Caco-2 (cell line): ENCODE measurements at regions not wholly inside any gene's neighbourhood (a gene's known extent, or its start where the extent isn't known, plus 50 kb on each side); places are given as distances from the start of the nearest gene placed in this dataset.
"Not testable (repeated sequence)": the region's sequence is repeated elsewhere in the genome, so short reads cannot be mapped to it uniquely, and the experiment has no call there.

Source experiments
- BruUV-seq: library from RNA; stranded (reverse); fragments of 400-500 nt; replicated peaks from 2 replicates; lab custom pipeline; 2021; lab: Mats Ljungman, UMichigan
- CTCF ChIA-PET: fragments of 300-600 bp; sonication (Branson Sonifier 250); formaldehyde crosslinking; loops from one replicate; lab custom pipeline; 2022; ENCODE audit warnings: antibody characterized with exemption; lab: Charles Lee
- POLR2A ChIA-PET: fragments of 300-600 bp; sonication (Branson Sonifier 250); formaldehyde crosslinking; loops from one replicate; lab custom pipeline; 2022; ENCODE audit warnings: antibody characterized with exemption; lab: Charles Lee
- DNase-seq, 2 experiments: peaks; one replicate each; pipeline versions ENCODE4 v3.0.0 to v3.0.0-alpha.2; 2020 to 2022
- H3K27me3 ChIP-seq: replicated peaks from 2 replicates; pipeline ENCODE4 v1.6.0; 2011; ENCODE audit warnings: low read length; ENCODE audit not compliant: control insufficient read depth, insufficient read depth
- H3K36me3 ChIP-seq: 2 replicates; pipeline ENCODE4 v1.5.1; 2011; ENCODE audit warnings: low read length; ENCODE audit not compliant: control insufficient read depth, insufficient read depth
- H3K4me1 ChIP-seq: fragments of 250-450 bp; sonication (Bioruptor Pico); 2 replicates; pipeline ENCODE4 v1.5.1; 2020; ENCODE audit warnings: mild to moderate bottlenecking
- H3K4me3 ChIP-seq: 2 replicates; pipeline ENCODE4 v1.5.1; 2011; ENCODE audit warnings: low read depth, mild to moderate bottlenecking, control low read depth, low read length
- H3K9me3 ChIP-seq: fragments of 250-450 bp; sonication (Bioruptor Pico); 2 replicates; pipeline ENCODE4 v1.5.1; 2020; ENCODE audit warnings: mild to moderate bottlenecking, moderate library complexity
- H3K27ac Mint-ChIP-seq: one replicate; pipeline ENCODE4 v1.8.0; 2022; ENCODE audit warnings: mixed read lengths; ENCODE audit not compliant: unreplicated experiment
- H3K27me3 Mint-ChIP-seq: one replicate; pipeline ENCODE4 v1.8.0; 2022; ENCODE audit warnings: mixed read lengths; ENCODE audit not compliant: insufficient read depth, unreplicated experiment
- H3K36me3 Mint-ChIP-seq: one replicate; pipeline ENCODE4 v1.8.0; 2022; ENCODE audit warnings: mild to moderate bottlenecking, mixed read lengths; ENCODE audit not compliant: insufficient read depth, unreplicated experiment
- H3K4me1 Mint-ChIP-seq: one replicate; pipeline ENCODE4 v1.8.0; 2022; ENCODE audit warnings: low read depth, mixed read lengths; ENCODE audit not compliant: unreplicated experiment
- H3K4me3 Mint-ChIP-seq: one replicate; pipeline ENCODE4 v1.8.0; 2022; ENCODE audit warnings: mild to moderate bottlenecking, moderate library complexity, mixed read lengths; ENCODE audit not compliant: unreplicated experiment
- H3K9me3 Mint-ChIP-seq: one replicate; pipeline ENCODE4 v1.8.0; 2022; ENCODE audit warnings: mixed read lengths; ENCODE audit not compliant: unreplicated experiment
- intact Hi-C: fragments of 100-400 bp; cut with micrococcal nuclease; formaldehyde crosslinking; loops from one replicate; pipeline ENCODE4 v1.10.0; 2022; ENCODE audit not compliant: unreplicated experiment

DNA sequence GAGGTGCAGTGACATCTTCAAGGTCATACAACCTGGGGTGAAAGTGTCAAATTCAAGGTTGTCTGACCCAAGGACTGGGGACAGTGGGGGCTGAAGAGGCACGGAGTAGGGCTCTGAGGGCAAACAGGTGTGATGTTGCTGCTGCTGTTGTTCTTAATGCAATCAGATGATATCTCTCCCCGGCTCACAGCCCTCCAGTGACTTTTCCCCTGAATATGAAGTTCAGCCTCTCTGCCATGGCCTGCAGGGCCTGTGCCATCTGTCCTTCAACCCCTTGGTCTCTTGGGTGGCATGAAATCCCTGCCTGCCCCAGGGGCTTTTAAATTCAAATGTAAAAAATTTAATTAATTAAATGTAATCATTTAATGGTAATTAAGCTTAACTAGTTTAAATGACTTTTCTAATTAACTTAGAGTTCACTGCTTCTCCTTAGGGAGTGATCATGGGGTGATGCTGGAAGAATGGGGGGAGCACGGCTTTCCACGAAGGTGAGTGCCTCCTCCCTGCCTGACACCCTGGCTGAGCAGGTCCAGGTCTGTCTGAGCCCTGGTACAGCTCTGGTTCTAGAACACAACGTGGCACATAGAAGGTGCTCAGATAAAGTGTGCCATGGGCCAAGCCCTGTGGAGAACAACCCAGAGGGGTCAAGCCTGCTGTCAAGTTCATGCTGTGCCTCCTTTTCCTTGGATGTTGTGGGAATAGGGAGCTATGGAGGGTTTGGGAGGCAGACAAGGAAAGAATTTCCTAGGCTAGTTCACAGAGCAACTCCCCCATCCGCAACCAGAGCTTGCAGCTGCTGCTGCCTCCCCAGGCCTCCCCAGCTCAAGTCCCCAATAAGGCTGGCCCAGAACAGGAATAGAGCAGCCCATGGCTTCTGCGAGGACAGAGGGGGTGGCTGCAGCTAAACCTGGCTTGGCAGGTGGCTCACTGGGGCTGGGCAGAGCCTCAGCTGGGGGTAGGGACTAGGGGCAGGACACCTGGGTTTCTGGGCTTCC is 75.1 kb downstream of the KCNJ18 start:
- H3K27me3 Mint-ChIP-seq, H3K36me3 ChIP-seq, H3K4me1 Mint-ChIP-seq, H3K36me3 Mint-ChIP-seq, H3K27ac Mint-ChIP-seq, H3K9me3 ChIP-seq, H3K4me3 ChIP-seq, DNase-seq, H3K27me3 ChIP-seq, H3K9me3 Mint-ChIP-seq, POLR2A ChIA-PET, CTCF ChIA-PET, H3K4me3 Mint-ChIP-seq, intact Hi-C loops, BruUV-seq, H3K4me1 ChIP-seq: not testable (repeated sequence)

GRCh38 chr17:21768244-21768643 is 75.9 kb downstream of the KCNJ18 start:
- H3K36me3 Mint-ChIP-seq, intact Hi-C loops, H3K4me3 Mint-ChIP-seq, H3K27me3 ChIP-seq, H3K27ac Mint-ChIP-seq, H3K36me3 ChIP-seq, H3K9me3 Mint-ChIP-seq, H3K27me3 Mint-ChIP-seq, H3K4me1 ChIP-seq, CTCF ChIA-PET, POLR2A ChIA-PET, DNase-seq, H3K9me3 ChIP-seq, H3K4me3 ChIP-seq, BruUV-seq, H3K4me1 Mint-ChIP-seq: not testable (repeated sequence)

DNA sequence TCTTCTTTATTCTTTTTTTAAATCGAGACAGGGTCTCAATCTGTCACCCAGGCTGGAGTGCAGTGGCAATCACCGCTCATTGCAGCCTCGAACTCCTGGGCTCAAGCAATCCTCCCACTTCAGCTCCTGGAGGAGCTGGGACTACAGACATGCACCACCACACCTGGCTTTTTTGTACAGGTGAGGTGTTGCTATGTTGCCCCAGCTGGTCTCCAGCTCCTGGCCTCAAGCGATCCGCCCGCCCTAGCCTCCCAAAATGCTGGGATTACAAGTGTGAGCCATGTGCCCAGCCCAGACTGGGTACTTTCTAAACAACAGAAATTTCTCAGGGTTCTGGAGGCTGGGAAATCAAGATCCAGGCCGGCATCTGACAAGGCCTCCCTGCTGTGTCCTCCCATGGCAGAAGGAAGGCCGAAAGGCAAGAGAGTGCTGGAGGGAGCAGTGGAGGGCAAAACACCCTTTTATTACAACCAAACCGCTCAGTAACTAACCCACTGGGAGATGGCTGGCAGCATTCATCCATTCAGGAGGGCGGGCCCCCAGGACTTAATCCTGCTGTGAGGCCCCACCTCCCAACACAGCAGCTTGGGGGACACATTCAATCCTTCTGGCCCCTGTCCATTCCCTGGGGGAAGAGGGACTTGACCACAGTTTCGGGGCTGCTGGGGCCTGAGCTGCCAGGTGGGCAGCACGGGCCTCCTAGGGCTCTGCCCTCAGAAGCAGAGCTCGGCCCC is 76.6 kb downstream of the KCNJ18 start:
- DNase-seq, result peak in 1 of 2 experiments; percentile 28
- H3K36me3 ChIP-seq, H3K27me3 Mint-ChIP-seq, H3K27me3 ChIP-seq, H3K4me3 ChIP-seq, H3K4me3 Mint-ChIP-seq, CTCF ChIA-PET, H3K9me3 ChIP-seq, H3K36me3 Mint-ChIP-seq, H3K4me1 Mint-ChIP-seq, H3K9me3 Mint-ChIP-seq, H3K27ac Mint-ChIP-seq, BruUV-seq, intact Hi-C loops, POLR2A ChIA-PET, H3K4me1 ChIP-seq: not testable (repeated sequence)

DNA sequence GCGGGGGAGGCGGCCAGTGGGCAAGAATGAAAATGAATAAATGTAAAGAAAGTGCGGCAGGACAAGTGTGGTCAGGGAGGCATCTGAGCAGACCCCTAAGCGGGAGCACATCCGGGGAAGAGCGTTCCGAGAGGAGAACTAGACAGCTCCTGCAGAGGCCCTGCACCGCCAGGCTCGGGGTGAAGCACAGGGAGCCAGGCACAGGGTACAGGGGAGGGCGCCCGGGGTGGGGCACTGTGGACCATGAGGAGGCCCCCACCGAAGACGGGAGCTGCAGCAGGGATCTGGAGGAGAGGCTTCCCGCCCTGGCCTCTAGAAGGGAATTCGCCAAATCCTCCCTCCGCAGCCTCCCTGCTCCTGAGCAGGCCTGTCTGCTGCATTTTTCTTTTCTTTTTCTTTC is 77.5 kb downstream of the KCNJ18 start:
- H3K9me3 ChIP-seq, H3K4me3 ChIP-seq, BruUV-seq, H3K27me3 ChIP-seq, H3K27me3 Mint-ChIP-seq, H3K4me1 ChIP-seq, intact Hi-C loops, POLR2A ChIA-PET, H3K4me3 Mint-ChIP-seq, H3K9me3 Mint-ChIP-seq, CTCF ChIA-PET, H3K4me1 Mint-ChIP-seq, H3K36me3 Mint-ChIP-seq, H3K36me3 ChIP-seq, H3K27ac Mint-ChIP-seq, DNase-seq: not testable (repeated sequence)

- H3K27ac Mint-ChIP-seq, H3K27me3 ChIP-seq, DNase-seq, H3K4me3 Mint-ChIP-seq, H3K9me3 ChIP-seq, H3K9me3 Mint-ChIP-seq, H3K4me1 Mint-ChIP-seq, H3K36me3 Mint-ChIP-seq, H3K36me3 ChIP-seq, POLR2A ChIA-PET, intact Hi-C loops, H3K4me3 ChIP-seq, H3K27me3 Mint-ChIP-seq, CTCF ChIA-PET, H3K4me1 ChIP-seq, BruUV-seq: not testable (repeated sequence)
Observed at GRCh38 chr17:21770466-21771446, 78.4 kb downstream of the KCNJ18 start.
